ENCODE measurements at regions not wholly inside any gene's neighbourhood (a gene's known extent, or its start where the extent isn't known, plus 50 kb on each side); places are given as distances from the start of the nearest gene placed in this dataset.

DNA sequence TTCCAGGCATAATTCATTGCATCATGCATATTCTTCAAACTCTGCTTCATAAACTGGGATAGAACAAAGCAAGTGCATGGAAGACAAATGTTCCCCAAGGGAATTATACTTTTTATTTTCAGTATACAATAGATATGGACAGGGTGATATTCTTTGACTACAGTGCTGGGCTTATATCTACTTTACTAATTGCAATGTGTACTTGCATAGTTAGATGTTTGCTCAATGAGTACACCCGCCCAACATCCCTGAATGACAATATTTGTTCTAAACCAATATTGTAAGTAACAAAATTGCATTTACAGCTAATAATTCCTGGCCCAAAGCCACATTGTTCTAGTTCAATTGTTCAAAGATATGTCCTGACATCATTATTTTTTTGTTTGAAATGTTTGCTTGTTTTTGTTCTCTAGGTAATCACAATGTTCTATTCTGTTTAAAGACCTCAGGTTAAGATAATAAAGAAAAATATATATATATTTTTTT lies 171.4 kb downstream of the PTN start:
- DNase-seq: no peak

DNA sequence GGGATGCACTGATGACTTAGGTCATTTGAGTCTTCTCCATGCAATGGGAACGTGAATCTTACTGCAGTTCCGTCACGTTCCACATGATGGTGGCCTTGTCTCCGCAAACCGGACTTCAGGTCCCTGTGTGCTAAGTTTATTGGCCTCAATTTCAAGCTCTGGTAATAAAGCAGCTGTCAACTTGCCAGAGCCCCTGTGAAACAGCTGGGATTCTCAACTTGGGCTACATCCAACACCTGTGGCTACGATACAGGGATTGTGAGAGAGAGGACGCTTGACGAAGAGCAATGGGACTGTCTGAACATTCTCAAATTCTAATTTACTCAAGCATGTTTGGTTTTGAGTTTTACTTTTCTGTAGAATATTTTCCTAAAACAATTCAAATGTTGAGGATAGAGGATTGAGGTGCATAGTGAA lies 174.2 kb downstream of the PTN start:
- peak; percentile 75 for DNase-seq

DNA sequence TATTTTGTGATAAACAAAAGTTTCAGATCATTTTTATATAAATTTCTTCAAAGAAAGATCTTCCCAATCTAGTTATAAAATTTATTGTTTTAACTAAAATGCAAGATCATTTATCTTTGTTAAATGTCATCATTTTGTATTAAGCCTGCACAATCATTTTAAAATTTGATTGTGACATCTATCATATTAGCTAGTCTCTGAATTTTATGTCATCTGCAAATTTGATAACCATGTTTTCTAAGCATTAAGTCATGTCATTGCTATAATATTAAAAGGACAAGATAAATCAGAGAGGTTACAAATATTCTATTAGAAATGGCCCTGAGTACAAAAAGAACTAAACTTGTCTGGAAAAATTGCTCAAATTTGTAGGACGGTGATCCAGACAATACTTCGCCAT lies 175.9 kb downstream of the PTN start:
- no peak for DNase-seq

- no peak for DNase-seq
These were observed 177.2 kb downstream of the PTN start for GRCh38 chr7:137166363-137166762.

DNA sequence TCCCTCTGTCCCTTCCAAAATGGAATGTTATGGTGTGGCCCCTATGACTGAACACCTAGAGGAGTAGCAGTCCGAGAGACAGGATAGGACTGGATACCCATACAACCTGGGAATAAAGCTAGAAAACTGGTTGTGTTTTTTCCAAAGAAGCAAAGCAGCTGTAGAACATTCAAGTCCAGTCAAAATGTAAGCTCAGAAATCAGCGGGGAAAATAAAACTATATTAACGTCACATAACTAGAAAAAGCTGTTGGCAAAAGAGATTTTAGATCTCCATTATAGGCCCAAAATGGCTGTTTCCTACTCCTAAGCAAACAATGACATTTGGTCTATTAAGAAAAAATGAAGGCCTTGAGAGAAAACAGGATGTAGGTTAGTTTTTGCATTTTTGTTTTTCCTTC lies 177.7 kb downstream of the PTN start:
- DNase-seq: no peak

GRCh38 chr7:137165241-137165640 lies 178.3 kb downstream of the PTN start:
- no peak for DNase-seq

- DNase-seq: no peak
These were observed 179.3 kb downstream of the PTN start for GRCh38 chr7:137164251-137164650.

DNA sequence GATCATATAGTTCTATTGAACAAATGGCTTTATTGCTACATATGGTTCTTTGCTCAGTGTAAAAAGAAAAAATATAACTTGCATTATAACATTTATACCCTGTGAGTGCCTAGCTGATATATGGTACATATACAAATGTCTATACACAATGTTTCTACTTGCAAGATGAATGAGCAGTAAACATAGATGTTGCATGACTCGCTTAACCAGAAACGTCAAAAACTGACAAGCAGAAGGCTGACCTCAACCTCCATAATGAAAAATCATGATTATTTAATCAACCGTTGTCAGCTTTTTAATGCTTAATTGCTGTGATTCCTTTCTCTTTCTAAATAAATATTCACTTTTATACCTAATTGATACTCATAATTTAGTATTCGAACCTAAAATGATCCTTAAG lies 183.3 kb downstream of the PTN start:
- DNase-seq: no peak

DNA sequence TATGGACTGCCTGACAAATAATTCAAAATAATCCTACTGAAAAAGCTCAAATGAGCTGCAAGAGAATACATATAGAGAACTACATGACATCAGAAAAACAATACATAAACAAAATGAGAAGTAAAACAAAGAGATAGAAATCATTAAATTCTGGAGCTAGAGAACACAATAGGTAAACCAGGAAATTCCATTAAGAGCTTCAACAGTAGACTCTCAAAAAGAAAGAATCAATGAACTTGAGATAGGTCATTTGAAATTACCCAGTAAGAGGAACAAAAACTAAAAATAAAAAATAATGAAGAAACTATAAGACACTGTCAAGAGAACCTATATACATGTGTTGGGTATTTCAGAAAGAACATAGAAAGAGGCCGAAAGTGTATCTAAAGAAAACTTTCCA lies 186.3 kb downstream of the PTN start:
- no peak for DNase-seq

DNA sequence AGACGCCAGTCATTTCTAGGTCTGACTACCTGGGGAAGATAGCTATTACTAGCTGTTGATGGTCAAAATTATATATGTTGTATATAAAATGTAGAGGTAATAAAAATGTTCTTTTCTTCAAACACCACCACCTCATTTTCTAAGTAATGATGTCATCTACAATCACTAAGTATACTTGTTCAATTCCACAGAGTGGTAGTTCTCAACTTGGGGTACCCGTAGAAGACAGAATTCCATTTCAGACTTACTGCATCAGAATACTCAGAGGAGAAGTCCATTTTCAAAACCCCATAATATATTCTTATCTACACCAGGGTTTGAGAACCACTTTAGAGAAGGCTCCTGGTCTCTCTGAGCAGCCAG lies 191.9 kb downstream of the PTN start:
- no peak for DNase-seq

- peak; percentile 49 for DNase-seq
These were observed 192.4 kb downstream of the PTN start for GRCh38 chr7:137151041-137151689.

GRCh38 chr7:137147338-137147720 lies 196.2 kb downstream of the PTN start:
- peak; percentile 23 for DNase-seq

DNA sequence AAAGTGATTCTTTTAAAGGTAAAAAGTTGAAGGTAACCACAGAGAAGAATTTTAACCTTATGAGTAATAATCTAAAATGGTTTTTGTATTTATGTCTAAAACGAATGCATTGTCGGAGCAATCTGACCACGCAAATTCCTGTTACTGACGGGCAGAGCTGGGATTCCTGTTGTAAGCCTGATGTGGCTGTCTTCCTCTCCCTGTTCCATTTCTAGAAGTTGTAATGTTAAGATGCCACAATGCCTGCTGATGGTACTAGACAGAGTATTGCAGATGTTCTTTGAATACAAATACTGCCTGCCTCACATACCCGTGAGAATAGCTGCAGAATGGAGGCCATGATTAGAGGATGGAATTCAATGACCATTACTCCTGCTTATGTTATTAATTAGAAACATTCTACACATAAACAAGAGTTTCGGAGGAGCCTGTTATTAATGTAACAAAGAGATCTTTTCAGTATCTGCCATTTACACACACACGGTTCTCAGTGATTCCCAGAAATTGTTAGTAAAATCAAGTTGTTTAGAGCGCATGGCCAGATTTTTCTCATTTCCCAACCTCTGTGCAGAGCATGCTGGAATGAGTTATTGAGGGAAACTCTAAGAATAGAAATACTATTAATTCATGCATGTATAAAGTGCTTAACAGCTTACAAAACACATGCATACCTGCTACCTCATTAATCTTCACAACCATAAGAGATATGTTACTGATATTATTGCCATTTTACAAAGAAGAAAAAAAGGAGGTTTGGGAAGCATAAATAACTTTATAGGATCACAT lies 196.8 kb downstream of the PTN start:
- DNase-seq: peak; percentile 87

DNA sequence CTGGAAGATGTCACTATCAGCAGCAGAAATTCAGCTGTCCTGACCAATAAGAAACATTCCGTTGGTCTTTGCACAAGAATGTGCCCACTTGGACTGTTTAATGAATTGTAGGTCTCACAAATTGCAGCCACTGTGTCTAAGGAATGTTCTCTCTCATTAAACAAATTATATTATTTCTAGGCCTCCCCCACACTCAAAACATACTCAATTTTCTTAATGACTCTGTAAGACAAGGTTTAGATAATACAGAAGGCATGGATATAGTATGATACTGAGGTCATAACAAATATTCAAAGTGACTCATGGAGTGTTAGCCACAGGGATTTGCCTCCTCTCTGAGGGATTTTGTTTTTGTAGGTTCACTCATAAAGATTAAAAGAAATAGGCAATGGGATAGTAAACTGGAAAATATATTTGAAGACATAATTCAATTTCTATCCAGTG lies 197.5 kb downstream of the PTN start:
- DNase-seq: peak; percentile 91

GRCh38 chr7:137142376-137142775 lies 201.2 kb downstream of the PTN start:
- peak; percentile 81 for DNase-seq

- DNase-seq: peak; percentile 45
These were observed 207.7 kb downstream of the PTN start for GRCh38 chr7:137135654-137136350.

- DNase-seq: peak; percentile 38
These were observed 212.8 kb downstream of the PTN start for GRCh38 chr7:137130751-137131158.

GRCh38 chr7:137129025-137129424 lies 214.5 kb downstream of the PTN start:
- DNase-seq: no peak

- no peak for DNase-seq
These were observed 215.7 kb downstream of the PTN start for GRCh38 chr7:137127806-137128205.

- DNase-seq: no peak
These were observed 216.5 kb downstream of the PTN start for GRCh38 chr7:137127058-137127457.

DNA sequence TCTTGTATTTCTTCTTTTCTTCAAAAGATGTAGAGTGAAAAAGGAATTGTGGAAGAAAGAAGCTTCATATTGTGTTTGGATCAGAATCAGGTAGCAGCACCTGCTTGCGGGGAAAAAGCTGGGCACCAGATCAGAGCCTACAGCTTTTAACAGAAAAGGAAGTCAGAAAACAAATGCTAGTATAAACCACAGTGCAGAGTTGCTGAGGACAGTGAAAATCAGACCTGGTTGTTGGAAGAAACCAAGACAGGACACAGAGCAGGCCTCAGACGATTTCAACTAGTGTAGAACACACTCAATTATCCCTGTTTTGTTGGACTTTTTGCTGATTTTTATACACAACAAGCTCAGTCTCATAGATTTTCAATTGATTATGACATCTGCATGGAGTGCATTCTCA lies 221.4 kb downstream of the PTN start:
- no peak for DNase-seq

- DNase-seq: peak; percentile 40
These were observed 222.8 kb downstream of the PTN start for GRCh38 chr7:137120690-137121089.

- DNase-seq: peak; percentile 47
These were observed 233.0 kb downstream of the PTN start for GRCh38 chr7:137110535-137110934.

GRCh38 chr7:137110091-137110509 lies 233.4 kb downstream of the PTN start:
- DNase-seq: peak; percentile 5
